ENCODE measurements at regions not wholly inside any gene's neighbourhood (a gene's known extent, or its start where the extent isn't known, plus 50 kb on each side); places are given as distances from the start of the nearest gene placed in this dataset.

- Histone ChIP-seq H3K27ac (ENCODE audit: low read depth in 1 of 2, low read length in 2 of 2) (no peak overlapping the region), H3K27me3 (ENCODE audit: control insufficient read depth in 2 of 2, insufficient read depth in 2 of 2, low read length in 2 of 2) (no peaks in the 10 kb centered on the region), H3K9ac (ENCODE audit: insufficient read depth, low read length, poor library complexity, severe bottlenecking) (no peak overlapping the region), H3K36me3 (replicated peaks in 1 of 2; ENCODE audit: control insufficient read depth in 1 of 2, insufficient read depth in 2 of 2, low read length in 2 of 2) (no peaks in the 10 kb centered on the region), H3K79me2 (ENCODE audit: insufficient read depth, low read length) (no peaks in the 10 kb centered on the region), H2AFZ (ENCODE audit: insufficient read depth, low read depth, low read length, poor library complexity, severe bottlenecking) (no peak overlapping the region), H4K20me1 (ENCODE audit: insufficient read depth, low read length) (no peaks in the 10 kb centered on the region), H3K9me3 (replicated peaks in 1 of 2; ENCODE audit: control insufficient read depth in 1 of 2, insufficient read depth in 1 of 2, low read length in 2 of 2) (peaks cover 0 to 5% of the 10 kb centered on the region in 2 donors), H3K4me2 (replicated peaks; ENCODE audit: extremely low read depth, low read length, poor library complexity, severe bottlenecking) (no peak overlapping the region), H3K4me1 (ENCODE audit: control insufficient read depth in 1 of 2, insufficient read depth in 2 of 2, low read length in 2 of 2) (no peaks in the 10 kb centered on the region), H3K4me3 (replicated peaks in 1 of 3; ENCODE audit: low read depth in 2 of 3, low read length in 3 of 3) (no peak overlapping the region)
- Mint-ChIP-seq H3K27me3 (ENCODE audit: low read depth in 3 of 3) (peaks cover 0 to 2% (median 0%) of the 10 kb centered on the region in 3 donors), H3K4me1 (no peaks in the 10 kb centered on the region), H3K36me3 (no peaks in the 10 kb centered on the region), H3K27ac (no peak overlapping the region), H3K9me3 (peaks cover 3 to 9% (median 8%) of the 10 kb centered on the region in 7 donors), H3K4me3 (no peak overlapping the region)
- TF ChIP-seq CTCF (IDR thresholded peaks at IDR 0.05) = no peak
- DNase-seq = no peak
- intact Hi-C loops (cut with micrococcal nuclease) = no loop called here
- no CpG with 5 or more reads among the region's 5 CpGs for WGBS (ENCODE audit: insufficient coverage)
Measured at GRCh38 chr1:81498471-81499462, 302.0 kb upstream of the ADGRL2 start.

GRCh38 chr1:81496349-81496748 lies 304.4 kb upstream of the ADGRL2 start:
- Mint-ChIP-seq H3K36me3 (no peaks in the 10 kb centered on the region), H3K4me3 (no peak overlapping the region), H3K27me3 (ENCODE audit: low read depth in 3 of 3) (peaks cover 0 to 1% (median 0%) of the 10 kb centered on the region in 3 donors), H3K27ac (no peak overlapping the region), H3K9me3 (no peaks in the 10 kb centered on the region), H3K4me1 (no peaks in the 10 kb centered on the region)
- Histone ChIP-seq H3K27me3 (ENCODE audit: control insufficient read depth in 2 of 2, insufficient read depth in 2 of 2, low read length in 2 of 2) (no peaks in the 10 kb centered on the region), H3K4me2 (replicated peaks; ENCODE audit: extremely low read depth, low read length, poor library complexity, severe bottlenecking) (no peak overlapping the region), H3K4me3 (replicated peaks in 1 of 3; ENCODE audit: low read depth in 2 of 3, low read length in 3 of 3) (no peak overlapping the region), H3K4me1 (ENCODE audit: control insufficient read depth in 1 of 2, insufficient read depth in 2 of 2, low read length in 2 of 2) (no peaks in the 10 kb centered on the region), H3K79me2 (ENCODE audit: insufficient read depth, low read length) (no peaks in the 10 kb centered on the region), H4K20me1 (ENCODE audit: insufficient read depth, low read length) (no peaks in the 10 kb centered on the region), H3K36me3 (replicated peaks in 1 of 2; ENCODE audit: control insufficient read depth in 1 of 2, insufficient read depth in 2 of 2, low read length in 2 of 2) (no peaks in the 10 kb centered on the region), H3K9ac (ENCODE audit: insufficient read depth, low read length, poor library complexity, severe bottlenecking) (no peak overlapping the region), H3K27ac (ENCODE audit: low read depth in 1 of 2, low read length in 2 of 2) (no peak overlapping the region), H3K9me3 (replicated peaks in 1 of 2; ENCODE audit: control insufficient read depth in 1 of 2, insufficient read depth in 1 of 2, low read length in 2 of 2) (no peaks in the 10 kb centered on the region), H2AFZ (ENCODE audit: insufficient read depth, low read depth, low read length, poor library complexity, severe bottlenecking) (no peak overlapping the region)
- WGBS (ENCODE audit: insufficient coverage) = no CpG with 5 or more reads among the region's 2 CpGs
- intact Hi-C loops (cut with micrococcal nuclease) = no loop called here
- DNase-seq = no peak
- no peak for TF ChIP-seq CTCF (IDR thresholded peaks at IDR 0.05)
